Left lung (tissue), 4 donors: ENCODE measurements at regions not wholly inside any gene's neighbourhood (a gene's known extent, or its start where the extent isn't known, plus 50 kb on each side); places are given as distances from the start of the nearest gene placed in this dataset.

Experiments
- ATAC-seq: fragments of 200-7000 bp; cut with Tn5 transposase; one replicate; pipeline ENCODE4 v1.9.1; 2020; ENCODE audit warnings: moderate library complexity
- DNase-seq, 4 donors: peaks; one replicate each; pipeline ENCODE4 v3.0.0-alpha.2; 2013 to 2020
- H3K27ac ChIP-seq, 2 donors: fragments of 200-600 bp; sonication (generic) in 1 of 2; one replicate each; pipeline versions ENCODE4 v1.5.0 to v1.8.0; 2020 to 2021
- H3K27me3 ChIP-seq, 2 donors: fragments of 200-600 bp; sonication (generic) in 1 of 2; one replicate each; pipeline versions ENCODE4 v1.5.0 to v1.8.0; 2020 to 2021
- H3K36me3 ChIP-seq, 2 donors: fragments of 200-600 bp; sonication (generic) in 1 of 2; one replicate each; pipeline versions ENCODE4 v1.5.0 to v1.8.0; 2020 to 2021
- H3K4me1 ChIP-seq, 2 donors: fragments of 200-600 bp; one replicate each; pipeline ENCODE4 v1.8.0; 2021
- H3K4me3 ChIP-seq, 2 donors: fragments of 200-600 bp; sonication (generic) in 1 of 2; one replicate each; pipeline versions ENCODE4 v1.5.0 to v1.8.0; 2020 to 2021; ENCODE audit warnings: mild to moderate bottlenecking in 1 of 2
- H3K9me3 ChIP-seq, 2 donors: fragments of 200-600 bp; sonication (generic) in 1 of 2; one replicate each; pipeline versions ENCODE4 v1.5.0 to v1.8.0; 2020 to 2021
- CTCF ChIP-seq, 2 donors: fragments of 200-600 bp; sonication (generic) in 1 of 2; IDR thresholded peaks; one replicate each; pipeline versions ENCODE4 v1.5.0 to v1.8.0; 2021; ENCODE audit warnings: antibody characterized with exemption in 2 of 2
- intact Hi-C, 2 donors: fragments of 100-400 bp; cut with DNase I; formaldehyde crosslinking; loops; one replicate each; pipeline versions ENCODE4 v1.11.2 to v1.14.2; 2022
- donor health status: DM: no; HTN: yes; CAD: no.
- donor health status: DM: no; HTN: no; CAD: no.

GRCh38 chr14:27008187-27008586 is 410.4 kb upstream of the NOVA1 start:
- intact Hi-C loops = no loop called here

GRCh38 chr14:27012641-27013040 is 414.8 kb upstream of the NOVA1 start:
- Histone ChIP-seq H3K27ac (no peak overlapping the region), H3K4me3 (no peak overlapping the region), H3K9me3 (peaks cover 0 to 2% of the 10 kb centered on the region in 2 donors), H3K27me3 (no peaks in the 10 kb centered on the region), H3K4me1 (no peaks in the 10 kb centered on the region), H3K36me3 (no peaks in the 10 kb centered on the region)
- no peak for DNase-seq
- no peak for TF ChIP-seq CTCF (IDR thresholded peaks at IDR 0.05)
- intact Hi-C loops = no loop called here
- no peak for ATAC-seq

More at GRCh38 chr14:27008187-27008586, 410.4 kb upstream of the NOVA1 start:
- H3K27me3 ChIP-seq = no peaks in the 10 kb centered on the region
- no peak for DNase-seq
- H3K36me3 ChIP-seq = no peaks in the 10 kb centered on the region
- H3K27ac ChIP-seq = no peak overlapping the region
- no peaks in the 10 kb centered on the region for H3K4me1 ChIP-seq
- ATAC-seq = no peak
- H3K4me3 ChIP-seq = no peak overlapping the region
- H3K9me3 ChIP-seq = peaks cover 0 to 2% of the 10 kb centered on the region in 2 donors
- no peak for TF ChIP-seq CTCF (IDR thresholded peaks at IDR 0.05)

- ATAC-seq = no peak
- H3K36me3 ChIP-seq = no peaks in the 10 kb centered on the region
Measured at GRCh38 chr14:27013678-27014077, 415.8 kb upstream of the NOVA1 start.

GRCh38 chr14:27015065-27015464 is 417.2 kb upstream of the NOVA1 start:
- Histone ChIP-seq H3K36me3 (no peaks in the 10 kb centered on the region), H3K9me3 (no peaks in the 10 kb centered on the region), H3K4me1 (no peaks in the 10 kb centered on the region), H3K27me3 (no peaks in the 10 kb centered on the region), H3K4me3 (no peak overlapping the region), H3K27ac (no peak overlapping the region)
- ATAC-seq (no peak), DNase-seq (no peak)
- intact Hi-C loops = no loop called here
- no peak for TF ChIP-seq CTCF (IDR thresholded peaks at IDR 0.05)

More at GRCh38 chr14:27013678-27014077, 415.8 kb upstream of the NOVA1 start:
- Histone ChIP-seq H3K4me1 (no peaks in the 10 kb centered on the region), H3K27me3 (no peaks in the 10 kb centered on the region), H3K27ac (no peak overlapping the region), H3K9me3 (peaks cover 0 to 2% of the 10 kb centered on the region in 2 donors), H3K4me3 (no peak overlapping the region)
- DNase-seq = no peak
- intact Hi-C loops = no loop called here
- TF ChIP-seq CTCF (IDR thresholded peaks at IDR 0.05) = no peak

- no peak for ATAC-seq
- H3K4me1 ChIP-seq = no peaks in the 10 kb centered on the region
- TF ChIP-seq CTCF (IDR thresholded peaks at IDR 0.05) = no peak
- no peak overlapping the region for H3K27ac ChIP-seq
- no peak for DNase-seq
- no peak overlapping the region for H3K4me3 ChIP-seq
- no peaks in the 10 kb centered on the region for H3K36me3 ChIP-seq
- no peaks in the 10 kb centered on the region for H3K9me3 ChIP-seq
- H3K27me3 ChIP-seq = no peaks in the 10 kb centered on the region
- intact Hi-C loops = no loop called here
Measured at GRCh38 chr14:27025648-27026047, 427.8 kb upstream of the NOVA1 start.
